Tibial nerve (tissue), 4 donors: ENCODE measurements at regions not wholly inside any gene's neighbourhood (a gene's known extent, or its start where the extent isn't known, plus 50 kb on each side); places are given as distances from the start of the nearest gene placed in this dataset.

Experiments
- CTCF ChIP-seq, 5 experiments: fragments of 200-600 bp in 3 of 5; fragments of 450-650 bp in 2 of 5; sonication (generic) in 3 of 5; IDR thresholded peaks; one replicate each; pipeline ENCODE4 v1.5.1; 2016 to 2019; ENCODE audit warnings: antibody characterized with exemption in 5 of 5, mild to moderate bottlenecking in 3 of 5, moderate library complexity in 2 of 5
- EP300 ChIP-seq, 2 donors: sonication (generic); formaldehyde crosslinking; IDR thresholded peaks; one replicate each; pipeline ENCODE4 v1.6.1; 2017; ENCODE audit warnings: antibody characterized with exemption in 2 of 2, mild to moderate bottlenecking in 1 of 2
- POLR2A ChIP-seq, 2 donors: fragments of 450-650 bp; IDR thresholded peaks; one replicate each; pipeline ENCODE4 v1.6.1; 2017; ENCODE audit warnings: antibody characterized with exemption in 2 of 2, mild to moderate bottlenecking in 2 of 2, moderate library complexity in 2 of 2

DNA sequence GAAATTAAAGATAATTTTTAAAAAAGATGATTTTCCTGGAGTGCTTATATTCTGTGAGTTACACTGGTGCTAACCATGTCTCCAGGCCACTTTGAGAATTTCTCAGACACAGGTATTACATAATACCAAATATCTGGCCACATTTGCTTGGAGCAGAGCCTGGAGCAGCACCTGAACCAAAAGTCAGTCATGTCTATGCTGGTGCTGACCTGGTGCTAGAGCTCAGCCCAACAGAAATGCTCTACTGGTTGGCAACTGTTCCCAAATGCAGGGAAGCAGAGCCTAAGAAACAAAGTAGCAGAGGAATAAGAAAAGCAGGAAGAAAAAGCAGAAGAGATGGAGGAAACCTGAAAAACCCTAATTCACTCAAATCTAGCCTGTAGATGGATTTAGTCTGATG lies 135.7 kb upstream of the SLC7A14 start:
- TF ChIP-seq CTCF (IDR thresholded peaks at IDR 0.05): no peak
- no peak for TF ChIP-seq POLR2A (IDR thresholded peaks at IDR 0.05)
- TF ChIP-seq EP300 (IDR thresholded peaks at IDR 0.05): no peak
